Upper lobe of left lung (tissue), 4 donors: ENCODE measurements at regions not wholly inside any gene's neighbourhood (a gene's known extent, or its start where the extent isn't known, plus 50 kb on each side); places are given as distances from the start of the nearest gene placed in this dataset.

Experiments used
- CTCF ChIP-seq, 6 experiments: fragments of 450-650 bp in 4 of 6; fragments of 200-600 bp in 2 of 6; sonication (generic) in 2 of 6; IDR thresholded peaks; one replicate each; pipeline ENCODE4 v1.5.1; 2016 to 2019; ENCODE audit warnings: antibody characterized with exemption in 6 of 6
- EP300 ChIP-seq, 4 donors: sonication (generic); formaldehyde crosslinking; IDR thresholded peaks; one replicate each; pipeline ENCODE4 v1.5.1; 2017; ENCODE audit warnings: antibody characterized with exemption in 4 of 4, control low read depth in 2 of 4
- POLR2A ChIP-seq, 4 donors: fragments of 450-650 bp; IDR thresholded peaks; one replicate each; pipeline ENCODE4 v1.5.1; 2016 to 2017; ENCODE audit warnings: antibody characterized with exemption in 4 of 4, mild to moderate bottlenecking in 2 of 4

DNA sequence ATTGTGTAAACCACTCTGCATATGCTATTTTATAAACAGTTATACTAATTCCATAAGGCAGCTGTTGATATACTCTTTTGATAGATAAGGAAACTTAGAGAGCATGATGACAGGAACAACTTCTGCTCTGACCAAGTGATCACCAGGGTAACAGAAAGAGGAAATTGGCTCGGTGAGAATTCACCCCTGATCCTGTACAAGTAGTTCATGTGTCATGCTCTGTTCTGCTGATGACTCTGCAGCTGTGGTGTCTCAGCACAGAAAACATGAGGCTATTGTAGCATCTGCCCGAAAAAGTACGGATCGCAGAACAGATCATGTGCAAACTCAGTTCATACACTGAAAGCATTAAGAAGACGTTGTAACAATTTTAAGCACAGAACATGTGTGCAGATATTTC, 345.0 kb downstream of the LRIG3 start:
- no peak for TF ChIP-seq EP300 (IDR thresholded peaks at IDR 0.05)
- no peak for TF ChIP-seq CTCF (IDR thresholded peaks at IDR 0.05)
- TF ChIP-seq POLR2A (IDR thresholded peaks at IDR 0.05): no peak
